Loucy (cell line): ENCODE measurements at regions not wholly inside any gene's neighbourhood (a gene's known extent, or its start where the extent isn't known, plus 50 kb on each side); places are given as distances from the start of the nearest gene placed in this dataset.

Source experiments
- EZH2phosphoT487 ChIP-seq: fragments of 200-600 bp; IDR thresholded peaks from 2 replicates; pipeline ENCODE4 v1.6.1; 2018; ENCODE audit warnings: antibody characterized with exemption, mild to moderate bottlenecking, moderate library complexity, borderline replicate concordance
- TF ChIP-seq, protein P1 (sequence below): fragments of 200-600 bp; sonication (generic); conservative IDR thresholded peaks from 2 replicates; pipeline ENCODE4 v1.5.1; 2014; ENCODE audit warnings: mild to moderate bottlenecking, antibody characterized with exemption, low read length

- TF ChIP-seq, protein P1, sequence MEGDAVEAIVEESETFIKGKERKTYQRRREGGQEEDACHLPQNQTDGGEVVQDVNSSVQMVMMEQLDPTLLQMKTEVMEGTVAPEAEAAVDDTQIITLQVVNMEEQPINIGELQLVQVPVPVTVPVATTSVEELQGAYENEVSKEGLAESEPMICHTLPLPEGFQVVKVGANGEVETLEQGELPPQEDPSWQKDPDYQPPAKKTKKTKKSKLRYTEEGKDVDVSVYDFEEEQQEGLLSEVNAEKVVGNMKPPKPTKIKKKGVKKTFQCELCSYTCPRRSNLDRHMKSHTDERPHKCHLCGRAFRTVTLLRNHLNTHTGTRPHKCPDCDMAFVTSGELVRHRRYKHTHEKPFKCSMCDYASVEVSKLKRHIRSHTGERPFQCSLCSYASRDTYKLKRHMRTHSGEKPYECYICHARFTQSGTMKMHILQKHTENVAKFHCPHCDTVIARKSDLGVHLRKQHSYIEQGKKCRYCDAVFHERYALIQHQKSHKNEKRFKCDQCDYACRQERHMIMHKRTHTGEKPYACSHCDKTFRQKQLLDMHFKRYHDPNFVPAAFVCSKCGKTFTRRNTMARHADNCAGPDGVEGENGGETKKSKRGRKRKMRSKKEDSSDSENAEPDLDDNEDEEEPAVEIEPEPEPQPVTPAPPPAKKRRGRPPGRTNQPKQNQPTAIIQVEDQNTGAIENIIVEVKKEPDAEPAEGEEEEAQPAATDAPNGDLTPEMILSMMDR: no peak
- TF ChIP-seq EZH2phosphoT487: no peak
Measured at GRCh38 chr9:91001146-91001611, 199.6 kb downstream of the SYK start.
